Hepatocyte (in vitro differentiated cells): ENCODE measurements at regions not wholly inside any gene's neighbourhood (a gene's known extent, or its start where the extent isn't known, plus 50 kb on each side); places are given as distances from the start of the nearest gene placed in this dataset.

ENCODE experiments used
- EZH2 ChIP-seq: fragments of 200-600 bp; sonication (generic); IDR thresholded peaks from 2 replicates; pipeline ENCODE4 v1.6.1; 2016; ENCODE audit warnings: antibody characterized with exemption, mild to moderate bottlenecking, borderline replicate concordance
- EZH2phosphoT487 ChIP-seq: fragments of 200-600 bp; sonication (generic); IDR thresholded peaks from one replicate; pipeline ENCODE4 v1.6.1; 2018; ENCODE audit warnings: antibody characterized with exemption, mild to moderate bottlenecking, low read depth, moderate library complexity; ENCODE audit not compliant: unreplicated experiment, severe bottlenecking
- TF ChIP-seq, protein P1 (sequence below): fragments of 200-600 bp; sonication (generic); IDR thresholded peaks from 2 replicates; pipeline ENCODE4 v1.5.1; 2016; ENCODE audit warnings: antibody characterized with exemption, mild to moderate bottlenecking; ENCODE audit not compliant: poor library complexity

DNA sequence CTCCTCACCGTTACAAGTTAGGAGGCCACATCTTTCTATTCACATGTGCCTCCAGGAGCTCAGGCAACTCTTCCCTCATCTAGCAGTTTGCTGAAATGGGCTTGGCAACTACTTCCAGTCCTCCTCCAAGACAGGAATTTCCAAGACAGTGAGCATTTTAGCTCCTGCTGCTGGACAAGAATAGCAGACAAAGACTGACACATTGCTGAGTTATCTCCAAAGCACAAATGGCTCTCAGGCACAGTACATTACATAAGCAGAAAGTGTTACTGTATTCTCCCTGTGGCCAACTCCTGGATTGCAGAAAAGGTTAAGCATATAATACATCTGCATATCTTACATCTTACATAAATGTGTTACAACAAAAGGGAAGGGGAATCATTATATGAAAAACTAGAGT lies 83.2 kb upstream of the POU2AF2 start:
- TF ChIP-seq EZH2 (no peak), EZH2phosphoT487 (no peak)
- TF ChIP-seq, protein P1, sequence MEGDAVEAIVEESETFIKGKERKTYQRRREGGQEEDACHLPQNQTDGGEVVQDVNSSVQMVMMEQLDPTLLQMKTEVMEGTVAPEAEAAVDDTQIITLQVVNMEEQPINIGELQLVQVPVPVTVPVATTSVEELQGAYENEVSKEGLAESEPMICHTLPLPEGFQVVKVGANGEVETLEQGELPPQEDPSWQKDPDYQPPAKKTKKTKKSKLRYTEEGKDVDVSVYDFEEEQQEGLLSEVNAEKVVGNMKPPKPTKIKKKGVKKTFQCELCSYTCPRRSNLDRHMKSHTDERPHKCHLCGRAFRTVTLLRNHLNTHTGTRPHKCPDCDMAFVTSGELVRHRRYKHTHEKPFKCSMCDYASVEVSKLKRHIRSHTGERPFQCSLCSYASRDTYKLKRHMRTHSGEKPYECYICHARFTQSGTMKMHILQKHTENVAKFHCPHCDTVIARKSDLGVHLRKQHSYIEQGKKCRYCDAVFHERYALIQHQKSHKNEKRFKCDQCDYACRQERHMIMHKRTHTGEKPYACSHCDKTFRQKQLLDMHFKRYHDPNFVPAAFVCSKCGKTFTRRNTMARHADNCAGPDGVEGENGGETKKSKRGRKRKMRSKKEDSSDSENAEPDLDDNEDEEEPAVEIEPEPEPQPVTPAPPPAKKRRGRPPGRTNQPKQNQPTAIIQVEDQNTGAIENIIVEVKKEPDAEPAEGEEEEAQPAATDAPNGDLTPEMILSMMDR = no peak
